ENCODE measurements at regions not wholly inside any gene's neighbourhood (a gene's known extent, or its start where the extent isn't known, plus 50 kb on each side); places are given as distances from the start of the nearest gene placed in this dataset.

- intact Hi-C loops (cut with micrococcal nuclease): no loop called here
- Mint-ChIP-seq H3K4me3 (no peak overlapping the region), H3K27ac (no peak overlapping the region), H3K4me1 (no peaks in the 10 kb centered on the region), H3K36me3 (no peaks in the 10 kb centered on the region), H3K9me3 (peaks cover 0 to 17% (median 5%) of the 10 kb centered on the region in 11 donors), H3K27me3 (no peaks in the 10 kb centered on the region)
- Histone ChIP-seq H3K27ac (ENCODE audit: low read depth, low read length) (no peak overlapping the region), H3K4me3 (ENCODE audit: low read length) (no peak overlapping the region), H3K9me3 (ENCODE audit: control insufficient read depth in 2 of 3, low read length in 3 of 3) (no peaks in the 10 kb centered on the region), H3K36me3 (ENCODE audit: control insufficient read depth in 2 of 3, insufficient read depth in 3 of 3, low read length in 3 of 3) (no peaks in the 10 kb centered on the region), H3K4me1 (ENCODE audit: control insufficient read depth in 2 of 2, insufficient read depth in 2 of 2, low read length in 2 of 2) (no peaks in the 10 kb centered on the region), H3K27me3 (ENCODE audit: control insufficient read depth in 2 of 2, insufficient read depth in 2 of 2, low read length in 2 of 2) (no peaks in the 10 kb centered on the region)
- DNase-seq: no peak
- CTCF ChIA-PET: no interaction called here
- no peak for ATAC-seq
- POLR2A ChIA-PET: no interaction called here
These were observed 1113.6 kb upstream of the SEL1L start for GRCh38 chr14:82647088-82647810.

DNA sequence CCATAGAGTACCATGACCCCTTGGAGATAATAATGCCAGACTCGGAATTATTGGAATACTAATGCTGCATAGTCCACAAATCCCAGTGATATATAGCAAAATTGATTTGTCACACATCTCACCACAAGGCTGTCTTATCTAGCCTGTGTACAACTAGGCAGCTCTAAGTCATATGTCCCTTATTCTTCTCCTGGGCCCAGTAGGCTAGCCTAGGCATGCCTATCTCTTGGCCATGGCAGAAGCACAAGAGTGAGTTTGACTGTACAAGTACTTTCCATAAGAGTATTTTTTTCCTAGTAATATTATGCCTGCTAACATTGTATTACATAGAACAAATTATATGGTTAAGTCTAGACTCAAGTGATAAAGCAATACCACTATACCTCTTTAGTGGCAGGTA, 1122.1 kb upstream of the SEL1L start:
- DNase-seq (no peak), ATAC-seq (no peak)
- intact Hi-C loops (cut with micrococcal nuclease): no loop called here
- no peaks in the 10 kb centered on the region for H3K36me3 ChIP-seq (ENCODE audit: control insufficient read depth in 2 of 3, insufficient read depth in 3 of 3, low read length in 3 of 3)
- no peaks in the 10 kb centered on the region for H3K27me3 ChIP-seq (ENCODE audit: control insufficient read depth in 2 of 2, insufficient read depth in 2 of 2, low read length in 2 of 2)
- no peaks in the 10 kb centered on the region for H3K4me1 ChIP-seq (ENCODE audit: control insufficient read depth in 2 of 2, insufficient read depth in 2 of 2, low read length in 2 of 2)
- H3K4me3 Mint-ChIP-seq: no peak overlapping the region
- H3K4me3 ChIP-seq (ENCODE audit: low read length): no peak overlapping the region
- ChIA-PET POLR2A (no interaction called here), CTCF (no interaction called here)
- peaks cover 0 to 3% (median 0%) of the 10 kb centered on the region in 3 experiments for H3K9me3 ChIP-seq (ENCODE audit: control insufficient read depth in 2 of 3, low read length in 3 of 3)
- peaks cover 0 to 12% (median 3%) of the 10 kb centered on the region in 11 donors for H3K9me3 Mint-ChIP-seq
- no peaks in the 10 kb centered on the region for H3K4me1 Mint-ChIP-seq
- no peak overlapping the region for H3K27ac ChIP-seq (ENCODE audit: low read depth, low read length)
- H3K27me3 Mint-ChIP-seq: no peaks in the 10 kb centered on the region
- H3K36me3 Mint-ChIP-seq: no peaks in the 10 kb centered on the region
- no peak overlapping the region for H3K27ac Mint-ChIP-seq

DNA sequence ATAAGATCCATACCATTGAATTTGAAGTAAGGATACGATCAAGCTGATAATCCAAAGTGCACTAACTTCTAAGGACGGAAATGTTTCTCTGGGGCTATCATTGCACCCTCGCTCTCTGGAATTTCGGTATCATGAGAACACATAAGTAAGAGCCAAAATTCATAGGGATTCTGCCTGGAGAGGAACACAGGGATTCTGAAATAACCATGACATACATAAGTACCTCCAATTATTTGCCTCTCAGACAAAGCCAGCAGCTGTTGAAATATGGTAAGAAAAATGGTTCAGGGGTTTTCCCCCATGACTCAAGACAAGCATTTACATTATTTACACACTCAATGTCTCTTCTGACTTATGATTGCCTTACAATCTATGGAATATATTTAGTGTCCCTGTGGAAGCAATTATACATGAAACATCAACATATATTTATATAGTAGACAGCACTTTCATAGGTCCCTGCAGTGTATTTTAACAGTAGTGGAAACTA, 1123.6 kb upstream of the SEL1L start:
- Histone ChIP-seq H3K4me1 (ENCODE audit: control insufficient read depth in 2 of 2, insufficient read depth in 2 of 2, low read length in 2 of 2) (no peaks in the 10 kb centered on the region), H3K36me3 (ENCODE audit: control insufficient read depth in 2 of 3, insufficient read depth in 3 of 3, low read length in 3 of 3) (no peaks in the 10 kb centered on the region), H3K27ac (ENCODE audit: low read depth, low read length) (no peak overlapping the region), H3K4me3 (ENCODE audit: low read length) (no peak overlapping the region), H3K27me3 (ENCODE audit: control insufficient read depth in 2 of 2, insufficient read depth in 2 of 2, low read length in 2 of 2) (no peaks in the 10 kb centered on the region), H3K9me3 (ENCODE audit: control insufficient read depth in 2 of 3, low read length in 3 of 3) (peaks cover 0 to 3% (median 0%) of the 10 kb centered on the region in 3 experiments)
- no peak overlapping the region for H3K27ac Mint-ChIP-seq
- ChIA-PET CTCF (no interaction called here), POLR2A (no interaction called here)
- no peaks in the 10 kb centered on the region for H3K4me1 Mint-ChIP-seq
- H3K4me3 Mint-ChIP-seq: no peak overlapping the region
- H3K9me3 Mint-ChIP-seq: peaks cover 0 to 12% (median 0%) of the 10 kb centered on the region in 11 donors
- H3K27me3 Mint-ChIP-seq: no peaks in the 10 kb centered on the region
- no peaks in the 10 kb centered on the region for H3K36me3 Mint-ChIP-seq
- DNase-seq: no peak
- ATAC-seq: no peak
- intact Hi-C loops (cut with micrococcal nuclease): no loop called here

- intact Hi-C loops (cut with micrococcal nuclease): no loop called here
- Histone ChIP-seq H3K4me1 (ENCODE audit: control insufficient read depth in 2 of 2, insufficient read depth in 2 of 2, low read length in 2 of 2) (no peaks in the 10 kb centered on the region), H3K27me3 (ENCODE audit: control insufficient read depth in 2 of 2, insufficient read depth in 2 of 2, low read length in 2 of 2) (no peaks in the 10 kb centered on the region), H3K27ac (ENCODE audit: low read depth, low read length) (no peak overlapping the region), H3K36me3 (ENCODE audit: control insufficient read depth in 2 of 3, insufficient read depth in 3 of 3, low read length in 3 of 3) (no peaks in the 10 kb centered on the region), H3K4me3 (ENCODE audit: low read length) (no peak overlapping the region), H3K9me3 (ENCODE audit: control insufficient read depth in 2 of 3, low read length in 3 of 3) (peaks cover 0 to 3% (median 0%) of the 10 kb centered on the region in 3 experiments)
- no peak overlapping the region for H3K4me3 Mint-ChIP-seq
- H3K9me3 Mint-ChIP-seq: peaks cover 0 to 10% (median 3%) of the 10 kb centered on the region in 11 donors
- no peak for ATAC-seq
- no peak for DNase-seq
- H3K36me3 Mint-ChIP-seq: no peaks in the 10 kb centered on the region
- no peak overlapping the region for H3K27ac Mint-ChIP-seq
- POLR2A ChIA-PET: no interaction called here
- no peaks in the 10 kb centered on the region for H3K4me1 Mint-ChIP-seq
- no peaks in the 10 kb centered on the region for H3K27me3 Mint-ChIP-seq
- CTCF ChIA-PET: no interaction called here
These were observed 1127.6 kb upstream of the SEL1L start for GRCh38 chr14:82661258-82661657.

- Histone ChIP-seq H3K9me3 (ENCODE audit: control insufficient read depth in 2 of 3, low read length in 3 of 3) (no peaks in the 10 kb centered on the region), H3K27me3 (ENCODE audit: control insufficient read depth in 2 of 2, insufficient read depth in 2 of 2, low read length in 2 of 2) (no peaks in the 10 kb centered on the region), H3K27ac (ENCODE audit: low read depth, low read length) (no peak overlapping the region), H3K36me3 (ENCODE audit: control insufficient read depth in 2 of 3, insufficient read depth in 3 of 3, low read length in 3 of 3) (no peaks in the 10 kb centered on the region), H3K4me3 (ENCODE audit: low read length) (no peak overlapping the region), H3K4me1 (ENCODE audit: control insufficient read depth in 2 of 2, insufficient read depth in 2 of 2, low read length in 2 of 2) (no peaks in the 10 kb centered on the region)
- no peaks in the 10 kb centered on the region for H3K36me3 Mint-ChIP-seq
- intact Hi-C loops (cut with micrococcal nuclease): no loop called here
- no peak overlapping the region for H3K4me3 Mint-ChIP-seq
- POLR2A ChIA-PET: no interaction called here
- ATAC-seq (no peak), DNase-seq (no peak)
- H3K4me1 Mint-ChIP-seq: no peaks in the 10 kb centered on the region
- peaks cover 0 to 12% (median 3%) of the 10 kb centered on the region in 11 donors for H3K9me3 Mint-ChIP-seq
- CTCF ChIA-PET: no interaction called here
- H3K27me3 Mint-ChIP-seq: no peaks in the 10 kb centered on the region
- H3K27ac Mint-ChIP-seq: no peak overlapping the region
These were observed 1133.4 kb upstream of the SEL1L start for GRCh38 chr14:82667006-82667405.

GRCh38 chr14:82667501-82667900, 1133.8 kb upstream of the SEL1L start:
- Mint-ChIP-seq H3K4me1 (no peaks in the 10 kb centered on the region), H3K9me3 (peaks cover 0 to 10% (median 3%) of the 10 kb centered on the region in 11 donors), H3K27ac (no peak overlapping the region), H3K36me3 (no peaks in the 10 kb centered on the region), H3K27me3 (no peaks in the 10 kb centered on the region), H3K4me3 (no peak overlapping the region)
- DNase-seq (no peak), ATAC-seq (no peak)
- Histone ChIP-seq H3K4me3 (ENCODE audit: low read length) (no peak overlapping the region), H3K27me3 (ENCODE audit: control insufficient read depth in 2 of 2, insufficient read depth in 2 of 2, low read length in 2 of 2) (no peaks in the 10 kb centered on the region), H3K27ac (ENCODE audit: low read depth, low read length) (no peak overlapping the region), H3K4me1 (ENCODE audit: control insufficient read depth in 2 of 2, insufficient read depth in 2 of 2, low read length in 2 of 2) (no peaks in the 10 kb centered on the region), H3K36me3 (ENCODE audit: control insufficient read depth in 2 of 3, insufficient read depth in 3 of 3, low read length in 3 of 3) (no peaks in the 10 kb centered on the region), H3K9me3 (ENCODE audit: control insufficient read depth in 2 of 3, low read length in 3 of 3) (no peaks in the 10 kb centered on the region)
- intact Hi-C loops (cut with micrococcal nuclease): no loop called here
- POLR2A ChIA-PET: no interaction called here
- CTCF ChIA-PET: no interaction called here

GRCh38 chr14:82676403-82676802, 1142.8 kb upstream of the SEL1L start:
- H3K9me3 ChIP-seq (ENCODE audit: control insufficient read depth in 2 of 3, low read length in 3 of 3): no peaks in the 10 kb centered on the region
- H3K9me3 Mint-ChIP-seq: peaks cover 0 to 6% (median 0%) of the 10 kb centered on the region in 11 donors
- no peak overlapping the region for H3K4me3 ChIP-seq (ENCODE audit: low read length)
- no peaks in the 10 kb centered on the region for H3K27me3 ChIP-seq (ENCODE audit: control insufficient read depth in 2 of 2, insufficient read depth in 2 of 2, low read length in 2 of 2)
- intact Hi-C loops (cut with micrococcal nuclease): no loop called here
- no peaks in the 10 kb centered on the region for H3K4me1 Mint-ChIP-seq
- H3K4me1 ChIP-seq (ENCODE audit: control insufficient read depth in 2 of 2, insufficient read depth in 2 of 2, low read length in 2 of 2): no peaks in the 10 kb centered on the region
- H3K27ac ChIP-seq (ENCODE audit: low read depth, low read length): no peak overlapping the region
- CTCF ChIA-PET: no interaction called here
- DNase-seq (no peak), ATAC-seq (no peak)
- no peaks in the 10 kb centered on the region for H3K36me3 ChIP-seq (ENCODE audit: control insufficient read depth in 2 of 3, insufficient read depth in 3 of 3, low read length in 3 of 3)
- no peaks in the 10 kb centered on the region for H3K27me3 Mint-ChIP-seq
- no peak overlapping the region for H3K27ac Mint-ChIP-seq
- no peak overlapping the region for H3K4me3 Mint-ChIP-seq
- POLR2A ChIA-PET: no interaction called here
- H3K36me3 Mint-ChIP-seq: no peaks in the 10 kb centered on the region

Data from naive thymus-derived CD4-positive, alpha-beta T cell (primary cell).